Spleen (tissue), 11 donors: ENCODE measurements at regions not wholly inside any gene's neighbourhood (a gene's known extent, or its start where the extent isn't known, plus 50 kb on each side); places are given as distances from the start of the nearest gene placed in this dataset.

Source experiments
- DNase-seq: peaks from one replicate; pipeline ENCODE4 v3.0.0-alpha.2; 2020
- H3K27ac ChIP-seq, 8 donors: fragments of 200-600 bp; sonication (generic) in 7 of 8; 1 replicate in 4 of 8; 2 replicates in 4 of 8; pipeline versions ENCODE4 v1.5.0 to v1.8.0; 2016 to 2021; ENCODE audit warnings: inconsistent platforms in 4 of 8, mild to moderate bottlenecking in 4 of 8, moderate library complexity in 1 of 8
- H3K27me3 ChIP-seq, 7 donors: fragments of 200-600 bp; sonication (generic) in 6 of 7; replicated peaks in 1 of 7; 1 replicate in 4 of 7; 2 replicates in 3 of 7; pipeline versions ENCODE4 v1.5.0 to v1.8.0; 2016 to 2021; ENCODE audit warnings: inconsistent platforms in 3 of 7, mild to moderate bottlenecking in 1 of 7
- H3K36me3 ChIP-seq, 6 donors: fragments of 200-600 bp; sonication (generic) in 5 of 6; 1 replicate in 4 of 6; 2 replicates in 2 of 6; pipeline versions ENCODE4 v1.5.0 to v1.8.0; 2016 to 2021; ENCODE audit warnings: inconsistent platforms in 2 of 6
- H3K4me1 ChIP-seq, 6 donors: fragments of 200-600 bp; sonication (generic) in 5 of 6; 1 replicate in 3 of 6; 2 replicates in 3 of 6; pipeline versions ENCODE4 v1.5.0 to v1.8.0; 2016 to 2021; ENCODE audit warnings: inconsistent platforms in 3 of 6
- H3K4me3 ChIP-seq, 8 donors: fragments of 200-600 bp; sonication (generic) in 7 of 8; 1 replicate in 4 of 8; 2 replicates in 4 of 8; pipeline versions ENCODE4 v1.5.0 to v1.8.0; 2016 to 2021; ENCODE audit warnings: inconsistent platforms in 4 of 8, mild to moderate bottlenecking in 4 of 8, moderate library complexity in 2 of 8
- H3K9me3 ChIP-seq, 8 donors: fragments of 200-600 bp; sonication (generic) in 7 of 8; 1 replicate in 4 of 8; 2 replicates in 4 of 8; pipeline versions ENCODE4 v1.5.0 to v1.8.0; 2016 to 2021; ENCODE audit warnings: inconsistent platforms in 4 of 8
- CTCF ChIP-seq, 11 experiments: fragments of 200-600 bp in 7 of 11; fragments of 450-650 bp in 4 of 11; sonication (generic) in 4 of 11; IDR thresholded peaks in 8 of 11; conservative IDR thresholded peaks in 3 of 11; 1 replicate in 7 of 11; 2 replicates in 4 of 11; pipeline versions ENCODE4 v1.4.0 to v1.8.0; 2016 to 2021; ENCODE audit warnings: antibody characterized with exemption in 11 of 11, inconsistent platforms in 4 of 11, mild to moderate bottlenecking in 1 of 11
- POLR2A ChIP-seq, 3 donors: fragments of 450-650 bp; IDR thresholded peaks; one replicate each; pipeline ENCODE4 v1.5.1; 2017; ENCODE audit warnings: antibody characterized with exemption in 3 of 3, mild to moderate bottlenecking in 1 of 3
- POLR2AphosphoS5 ChIP-seq, 3 donors: sonication (generic); formaldehyde crosslinking; IDR thresholded peaks; one replicate each; pipeline ENCODE4 v1.5.1; 2017; ENCODE audit warnings: antibody characterized with exemption in 3 of 3
- WGBS, 5 donors: extraction: QIAGEN DNeasy Blood & Tissue Kit in 3 of 5; methylation state at CpG; one replicate each; pipeline versions ENCODE4 v1.1.5 to v1.1.7; 2013 to 2018; 5-methylcytosine and 5-hydroxymethylcytosine counted together
- intact Hi-C: fragments of 100-400 bp; cut with DNase I; formaldehyde crosslinking; loops from one replicate; pipeline ENCODE4 v1.15.0; 2023; ENCODE audit warnings: low total_unique reads
- donor health status: healthy with polysubstance abuse.
- donor health status: DM: no; HTN: no; CAD: no; lungs with moderate emphysema.
- donor health status: DM: no; HTN: no; CAD: no.
- donor health status: Bipolar disorder and iron deficiency.
- donor health status: healthy.
- donor health status: DM: no; HTN: no; CAD: no.
- donor health status: DM: yes; HTN: yes; CAD: no.

DNA sequence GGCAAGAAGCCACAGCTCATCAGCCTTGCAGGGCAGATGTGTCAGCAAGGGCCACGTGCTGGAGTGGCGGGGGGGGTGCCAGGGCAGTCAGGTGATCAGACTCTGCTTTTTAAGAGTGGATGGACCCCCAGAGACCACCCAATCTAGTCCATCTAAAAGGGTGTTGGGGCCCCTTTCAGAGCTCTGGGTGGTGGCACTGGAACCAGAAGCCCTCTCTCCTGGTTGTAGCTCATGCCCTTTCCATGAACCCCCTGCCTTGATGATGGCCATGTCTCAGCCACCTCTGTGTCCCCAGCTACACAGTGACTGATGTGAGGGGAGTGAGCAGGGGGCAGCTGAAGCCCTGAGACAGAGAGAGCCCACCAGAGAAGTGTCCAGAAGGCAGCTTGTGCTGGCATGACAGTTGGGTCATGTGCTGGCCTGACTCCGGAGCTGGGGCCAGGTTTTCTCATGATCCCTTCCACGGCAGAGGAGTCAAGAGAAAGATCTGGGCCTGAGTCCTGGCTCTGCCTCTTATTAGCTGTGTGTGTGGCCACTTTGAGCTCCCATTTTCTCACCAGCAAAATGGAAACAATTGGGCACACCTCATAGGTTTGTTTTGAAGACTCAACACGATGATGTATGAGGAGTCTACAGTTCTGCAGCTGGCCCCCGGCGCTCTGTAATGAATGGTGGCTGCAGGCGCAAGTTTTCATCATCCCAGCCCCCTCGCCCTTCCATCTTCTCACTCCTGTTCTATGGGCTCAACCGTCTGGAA is 195.7 kb downstream of the ZFP36L2 start:
- Histone ChIP-seq H3K4me3 (no peak overlapping the region), H3K27ac (no peak overlapping the region), H3K36me3 (no peaks in the 10 kb centered on the region), H3K4me1 (peaks cover 3 to 33% (median 14%) of the 10 kb centered on the region in 6 donors), H3K27me3 (no peaks in the 10 kb centered on the region), H3K9me3 (no peaks in the 10 kb centered on the region)
- intact Hi-C loops: no loop called here
- DNase-seq: peak; percentile 43
- no peak for TF ChIP-seq POLR2AphosphoS5 (IDR thresholded peaks at IDR 0.05)
- no peak for TF ChIP-seq POLR2A (IDR thresholded peaks at IDR 0.05)
- TF ChIP-seq CTCF (IDR thresholded peaks at IDR 0.05 in 8 of 11, conservative IDR thresholded peaks at IDR 0.05 in 3 of 11): no peak
- 78 to 97% (median 87%) methylated on average over 10 of the region's 10 CpGs for WGBS, 5 donors

- 89 to 93% (median 90%) methylated on average over 3 of the region's 3 CpGs for WGBS, 5 donors
- Histone ChIP-seq H3K9me3 (no peaks in the 10 kb centered on the region), H3K36me3 (no peaks in the 10 kb centered on the region), H3K4me1 (peaks cover 3 to 44% (median 24%) of the 10 kb centered on the region in 6 donors), H3K27ac (no peak overlapping the region), H3K4me3 (no peak overlapping the region), H3K27me3 (no peaks in the 10 kb centered on the region)
- TF ChIP-seq CTCF (IDR thresholded peaks at IDR 0.05 in 8 of 11, conservative IDR thresholded peaks at IDR 0.05 in 3 of 11) (no peak), POLR2A (IDR thresholded peaks at IDR 0.05) (no peak), POLR2AphosphoS5 (IDR thresholded peaks at IDR 0.05) (no peak)
- intact Hi-C loops: no loop called here
- peak; percentile 45 for DNase-seq
Observed at GRCh38 chr2:43029186-43029585, 197.2 kb downstream of the ZFP36L2 start.

DNA sequence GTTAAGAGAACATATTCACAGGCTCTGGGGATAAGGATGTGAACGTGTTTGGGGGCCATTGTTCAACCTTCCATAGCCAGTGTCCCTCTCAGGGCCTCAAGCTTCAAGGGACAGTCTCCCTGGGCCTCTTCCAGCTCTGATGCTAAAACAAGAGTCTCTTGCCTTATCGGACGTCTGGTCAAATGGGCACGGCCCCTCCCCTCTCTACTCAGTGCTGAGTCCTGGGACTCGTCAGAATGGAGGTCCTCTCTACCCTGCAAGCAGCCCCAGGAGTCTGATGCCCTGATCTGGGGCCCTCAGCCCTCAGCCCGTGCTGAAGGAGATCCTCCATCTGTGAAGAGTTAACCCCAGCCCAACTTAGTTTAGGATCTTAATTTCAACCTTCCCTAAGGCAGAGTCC is 198.2 kb downstream of the ZFP36L2 start:
- intact Hi-C loops: no loop called here
- H3K4me3 ChIP-seq: no peak overlapping the region
- H3K4me1 ChIP-seq: peaks cover 3 to 44% (median 25%) of the 10 kb centered on the region in 6 donors
- H3K9me3 ChIP-seq: no peaks in the 10 kb centered on the region
- no peaks in the 10 kb centered on the region for H3K27me3 ChIP-seq
- peak; percentile 34 for DNase-seq
- H3K36me3 ChIP-seq: no peaks in the 10 kb centered on the region
- 80 to 88% (median 84%) methylated on average over 6 of the region's 6 CpGs for WGBS, 5 donors
- no peak overlapping the region for H3K27ac ChIP-seq
- TF ChIP-seq POLR2A (IDR thresholded peaks at IDR 0.05): no peak
- no peak for TF ChIP-seq POLR2AphosphoS5 (IDR thresholded peaks at IDR 0.05)
- TF ChIP-seq CTCF (IDR thresholded peaks at IDR 0.05 in 8 of 11, conservative IDR thresholded peaks at IDR 0.05 in 3 of 11): no peak

DNA sequence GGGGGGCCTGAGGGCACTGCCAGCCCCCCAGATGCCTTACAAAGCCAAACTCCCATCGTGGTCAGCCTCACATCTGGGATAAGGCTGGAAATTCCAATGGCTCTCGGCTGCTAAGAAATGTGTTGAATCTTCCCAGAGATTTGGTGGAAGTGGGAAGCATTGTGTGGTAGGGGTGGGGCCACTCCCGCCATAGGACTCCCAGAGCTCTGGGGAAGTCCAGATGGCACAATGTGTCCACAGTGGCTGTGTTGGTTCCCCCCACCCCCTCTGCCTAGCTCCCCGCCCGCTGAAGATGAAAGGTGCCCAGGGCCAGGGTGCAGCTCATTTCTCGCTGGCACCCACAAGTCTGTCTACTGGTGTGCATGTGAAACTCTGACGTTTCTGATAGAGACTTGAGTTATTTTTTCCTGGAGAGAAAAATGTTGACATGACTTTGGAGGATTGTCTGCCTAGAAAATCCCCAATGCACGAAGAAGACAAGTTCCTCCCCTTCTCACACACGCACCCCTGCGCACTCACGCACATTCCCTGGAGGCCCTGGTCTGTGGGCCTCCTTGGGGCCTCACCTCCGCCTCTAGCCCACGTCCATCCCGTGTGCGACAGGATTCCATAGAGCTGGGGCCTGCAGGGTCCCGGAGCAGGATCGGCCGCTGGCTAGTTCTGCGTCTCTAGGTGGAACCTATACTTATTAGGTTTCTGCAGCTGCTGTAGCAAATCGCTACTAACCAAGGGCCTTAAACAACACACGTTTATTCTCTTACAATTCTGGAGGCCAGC is 199.1 kb downstream of the ZFP36L2 start:
- peak; percentile 41 for DNase-seq
- TF ChIP-seq CTCF (IDR thresholded peaks at IDR 0.05 in 8 of 11, conservative IDR thresholded peaks at IDR 0.05 in 3 of 11) (no peak), POLR2A (IDR thresholded peaks at IDR 0.05) (no peak), POLR2AphosphoS5 (IDR thresholded peaks at IDR 0.05) (no peak)
- WGBS, 5 donors: 70 to 84% (median 79%) methylated on average over 21 of the region's 21 CpGs
- Histone ChIP-seq H3K36me3 (no peaks in the 10 kb centered on the region), H3K27me3 (no peaks in the 10 kb centered on the region), H3K27ac (no peak overlapping the region), H3K4me1 (peaks cover 1 to 38% (median 21%) of the 10 kb centered on the region in 6 donors), H3K4me3 (no peak overlapping the region), H3K9me3 (peaks cover 0 to under 1% (median 0%) of the 10 kb centered on the region in 8 donors)
- intact Hi-C loops: no loop called here
